K562 (cell line): ENCODE measurements at regions not wholly inside any gene's neighbourhood (a gene's known extent, or its start where the extent isn't known, plus 50 kb on each side); places are given as distances from the start of the nearest gene placed in this dataset.

Experiments
- ATAC-seq: fragments of 200-7000 bp; cut with Tn5 transposase; 3 replicates; pipeline ENCODE4 v1.9.1; 2020; ENCODE audit warnings: moderate library complexity
- BruUV-seq: library from RNA; stranded (reverse); fragments of 400-500 nt; replicated peaks from 2 replicates; lab custom pipeline; 2021; lab: Mats Ljungman, UMichigan
- CTCF ChIA-PET: fragments of 300-600 bp; formaldehyde crosslinking; extraction: SDS; loops from one replicate; lab custom pipeline; 2021; ENCODE audit warnings: low intra/inter-chr PET ratio; lab: Yijun Ruan, JAX
- POLR2A ChIA-PET: fragments of 300-600, 350-650 bp; sonication (Branson Sonifier 250); formaldehyde crosslinking; extraction: SDS; loops from one replicate; lab custom pipeline; 2021; ENCODE audit warnings: antibody characterized with exemption, inconsistent platforms; lab: Yijun Ruan, JAX
- DNase-seq, 4 experiments: peaks; one replicate each; pipeline versions ENCODE4 v3.0.0 to v3.0.0-alpha.2; 2011 to 2018; ENCODE audit warnings: low spot score in 3 of 4, mixed read lengths in 3 of 4; ENCODE audit errors: extremely low read depth in 1 of 4
- FAIRE-seq: peaks from 2 replicates; lab custom pipeline; 2011; peaks lifted over from hg19 to GRCh38; lab: Jason Lieb, UNC
- H2AFZ ChIP-seq: 2 replicates; pipeline ENCODE4 v1.6.0; 2011; ENCODE audit warnings: low read depth, low read length, control low read depth, inconsistent platforms
- H3K27ac ChIP-seq: fragments of 200-600 bp; 3 replicates; pipeline ENCODE4 v1.8.0; 2011; ENCODE audit warnings: low read depth, mild to moderate bottlenecking, control low read depth, inconsistent platforms, low read length, moderate library complexity, mixed read lengths; ENCODE audit errors: extremely low read depth
- H3K27me3 ChIP-seq, 2 experiments: fragments of 300-600 bp in 1 of 2; 2 replicates in 1 of 2; 3 replicates in 1 of 2; pipeline versions ENCODE4 v1.6.0 to v1.8.0; 2011; ENCODE audit warnings: inconsistent platforms in 2 of 2, low read length in 2 of 2, mild to moderate bottlenecking in 1 of 2, mixed read lengths in 1 of 2, moderate library complexity in 1 of 2; ENCODE audit not compliant: control insufficient read depth in 2 of 2, insufficient read depth in 2 of 2
- H3K36me3 ChIP-seq: fragments of 300-600 bp; 3 replicates; pipeline ENCODE4 v1.8.0; 2011; ENCODE audit warnings: mild to moderate bottlenecking, low read length, inconsistent platforms; ENCODE audit not compliant: control insufficient read depth, insufficient read depth
- H3K4me1 ChIP-seq, 2 experiments: fragments of 200-600 bp in 1 of 2; replicated peaks in 1 of 2; 2 replicates in 1 of 2; 3 replicates in 1 of 2; pipeline versions ENCODE4 v1.5.1 to v1.8.0; 2011; ENCODE audit warnings: inconsistent platforms in 2 of 2, low read length in 2 of 2, mild to moderate bottlenecking in 1 of 2, mixed read lengths in 1 of 2, moderate library complexity in 1 of 2; ENCODE audit not compliant: control insufficient read depth in 2 of 2, insufficient read depth in 2 of 2
- H3K4me2 ChIP-seq: 2 replicates; pipeline ENCODE4 v1.6.1; 2011; ENCODE audit warnings: low read length, control low read depth, inconsistent platforms, mixed read lengths; ENCODE audit not compliant: insufficient read depth
- H3K4me3 ChIP-seq: fragments of 200-600 bp; sonication (generic), shearing (Covaris generic); 2 replicates; pipeline ENCODE4 v1.5.1; 2016; ENCODE audit warnings: control low read depth, inconsistent platforms
- H3K79me2 ChIP-seq: fragments of 200-600 bp; 3 replicates; pipeline ENCODE4 v1.8.0; 2011; ENCODE audit warnings: low read length, inconsistent platforms; ENCODE audit not compliant: control insufficient read depth, insufficient read depth
- H3K9ac ChIP-seq, 2 experiments: 2 replicates each; pipeline versions ENCODE4 v1.6.0 to v1.6.1; 2011; ENCODE audit warnings: low read depth in 2 of 2, low read length in 2 of 2, control low read depth in 1 of 2, inconsistent platforms in 1 of 2, mild to moderate bottlenecking in 1 of 2, mixed read lengths in 1 of 2; ENCODE audit not compliant: insufficient read depth in 1 of 2
- H3K9me1 ChIP-seq: one replicate; pipeline ENCODE4 v1.6.0; 2011; ENCODE audit warnings: inconsistent platforms, mild to moderate bottlenecking, low read length, moderate library complexity; ENCODE audit not compliant: control insufficient read depth, insufficient read depth
- H3K9me3 ChIP-seq: replicated peaks from 2 replicates; pipeline ENCODE4 v1.5.1; 2011; ENCODE audit warnings: low read depth, low read length, inconsistent platforms; ENCODE audit not compliant: control insufficient read depth, insufficient read depth
- H4K20me1 ChIP-seq: replicated peaks from 2 replicates; pipeline ENCODE4 v1.6.1; 2011; ENCODE audit warnings: low read length, inconsistent platforms, mixed read lengths; ENCODE audit not compliant: control insufficient read depth, insufficient read depth
- DMBX1 ChIP-seq: fragments of 250-450 bp; sonication (Bioruptor Pico); IDR thresholded peaks from 2 replicates; pipeline ENCODE4 v1.8.0; 2022; ENCODE audit warnings: inconsistent platforms, mild to moderate bottlenecking, moderate library complexity, borderline replicate concordance
- ETS2 ChIP-seq: IDR thresholded peaks from 2 replicates; pipeline ENCODE4 v1.6.1; 2016; ENCODE audit warnings: borderline replicate concordance, missing genetic modification characterization, mild to moderate bottlenecking, moderate library complexity, missing compliant biosample characterization; ENCODE audit not compliant: poor library complexity, severe bottlenecking
- GABPA ChIP-seq: fragments of 200-800 bp; sonication (Bioruptor generic); conservative IDR thresholded peaks from 2 replicates; pipeline ENCODE4 v1.6.1; 2016; ENCODE audit warnings: low read depth, missing genetic modification characterization, missing compliant biosample characterization
- HMGN3 ChIP-seq: IDR thresholded peaks from 2 replicates; pipeline ENCODE4 v1.6.1; 2011; ENCODE audit warnings: borderline replicate concordance, low read depth, mild to moderate bottlenecking, mixed read lengths, low read length; ENCODE audit not compliant: insufficient read length; ENCODE audit errors: extremely low read depth
- PATZ1 ChIP-seq: fragments of 250-450 bp; sonication (Bioruptor Pico); IDR thresholded peaks from 2 replicates; pipeline ENCODE4 v1.5.0; 2020; ENCODE audit warnings: mild to moderate bottlenecking, borderline replicate concordance
- PHB2 ChIP-seq: fragments of 450-650 bp; IDR thresholded peaks from 2 replicates; pipeline ENCODE4 v1.6.1; 2017; ENCODE audit warnings: low read depth
- PHF21A ChIP-seq: fragments of 450-650 bp; IDR thresholded peaks from 2 replicates; pipeline ENCODE4 v1.6.1; 2017; ENCODE audit warnings: low read depth, borderline replicate concordance
- SAFB ChIP-seq: fragments of 200-400 bp; formaldehyde crosslinking; IDR thresholded peaks from 2 replicates; pipeline ENCODE4 v1.6.1; 2017; ENCODE audit warnings: low read depth, low read length, borderline replicate concordance
- SP1 ChIP-seq: sonication (generic); formaldehyde crosslinking; IDR thresholded peaks from 2 replicates; pipeline ENCODE4 v1.8.1; 2022; ENCODE audit warnings: mild to moderate bottlenecking, missing genetic modification reagents
- SUPT5H ChIP-seq: fragments of 450-650 bp; IDR thresholded peaks from 2 replicates; pipeline ENCODE4 v1.6.1; 2016
- TFAM ChIP-seq: fragments of 250-450 bp; sonication (Bioruptor Pico); conservative IDR thresholded peaks from 2 replicates; pipeline ENCODE4 v1.5.0; 2021; ENCODE audit warnings: mild to moderate bottlenecking, moderate library complexity
- ZNF121 ChIP-seq: sonication (generic); formaldehyde crosslinking; conservative IDR thresholded peaks from 2 replicates; pipeline ENCODE4 v1.8.0; 2022; ENCODE audit warnings: missing genetic modification reagents
- ZNF347 ChIP-seq: fragments of 450-650 bp; formaldehyde crosslinking; IDR thresholded peaks from 2 replicates; pipeline ENCODE4 v1.4.0; 2020; ENCODE audit warnings: low read depth, mild to moderate bottlenecking, moderate library complexity
- ZNF668 ChIP-seq: fragments of 250-450 bp; sonication (Bioruptor Pico); IDR thresholded peaks from 2 replicates; pipeline ENCODE4 v1.8.0; 2022; ENCODE audit warnings: mild to moderate bottlenecking, inconsistent platforms
- ZNF79 ChIP-seq: fragments of 250-450 bp; sonication (Bioruptor Pico); IDR thresholded peaks from 2 replicates; pipeline ENCODE4 v1.4.0; 2020; ENCODE audit warnings: low read depth, mild to moderate bottlenecking, moderate library complexity
- WGBS: fragments of 100-300 bp; shearing (Covaris generic); methylation state at CpG from one replicate; pipeline ENCODE4 v1.1.6; 2016; ENCODE audit warnings: low coverage, mixed read lengths; ENCODE audit not compliant: insufficient coverage; ENCODE audit errors: missing lambda C conversion rate; 5-methylcytosine and 5-hydroxymethylcytosine counted together
- in situ Hi-C: fragments of 300-500 bp; cut with MboI; formaldehyde crosslinking; loops from 4 replicates; pipeline ENCODE4 v1.15.0; 2018; ENCODE audit warnings: inconsistent platforms, mixed read lengths
- intact Hi-C: fragments of 100-400 bp; cut with micrococcal nuclease; formaldehyde crosslinking; loops from 2 replicates; pipeline ENCODE4 v1.14.2; 2022

GRCh38 chr3:146308682-146309081, 57.8 kb upstream of the PLSCR4 start:
- FAIRE-seq (no peak), DNase-seq (no peak), ATAC-seq (no peak)
- no peak overlapping the region for H3K9ac ChIP-seq
- H3K9me1 ChIP-seq: no peaks in the 10 kb centered on the region
- no peaks in the 10 kb centered on the region for H3K27me3 ChIP-seq
- H3K9me3 ChIP-seq: no peaks in the 10 kb centered on the region
- POLR2A ChIA-PET: no interaction called here
- H3K4me2 ChIP-seq: no peak overlapping the region
- intact Hi-C loops (no loop called here), in situ Hi-C loops (no loop called here)
- no peaks in the 10 kb centered on the region for H3K79me2 ChIP-seq
- no peak overlapping the region for H2AFZ ChIP-seq
- no TSS peak for BruUV-seq
- no peaks in the 10 kb centered on the region for H4K20me1 ChIP-seq
- H3K27ac ChIP-seq: no peak overlapping the region
- no peaks in the 10 kb centered on the region for H3K4me1 ChIP-seq
- WGBS: 0% methylated on average over 3 of the region's 3 CpGs
- no peak overlapping the region for H3K4me3 ChIP-seq
- TF ChIP-seq ZNF79 (no peak), GABPA (tag) (peak; percentile 58)
- TF ChIP-seq, all 486 proteins: peak for 1
- CTCF ChIA-PET: no interaction called here
- H3K36me3 ChIP-seq: no peaks in the 10 kb centered on the region

DNA sequence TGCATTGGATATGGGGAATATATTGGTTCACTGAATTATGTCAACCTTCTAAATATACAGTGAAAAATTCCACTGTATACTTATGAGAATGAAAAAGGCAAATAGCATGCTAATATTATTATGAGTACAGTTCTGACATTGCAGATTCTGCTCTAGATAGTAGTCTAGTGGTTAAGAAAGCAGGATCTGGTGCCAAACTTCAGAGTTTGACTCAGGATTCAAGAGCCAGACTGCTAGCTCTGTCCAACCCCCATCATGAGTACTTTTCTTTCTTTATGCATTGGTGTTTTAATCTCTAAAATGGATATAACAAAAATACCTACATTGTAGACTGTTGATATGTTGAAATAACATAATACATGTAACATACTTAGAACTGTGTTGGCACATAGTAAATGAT, 57.3 kb upstream of the PLSCR4 start:
- DNase-seq (no peak), FAIRE-seq (no peak), ATAC-seq (no peak)
- Histone ChIP-seq H3K9ac (no peak overlapping the region), H3K4me1 (no peaks in the 10 kb centered on the region), H4K20me1 (no peaks in the 10 kb centered on the region), H3K27ac (no peak overlapping the region), H3K9me1 (no peaks in the 10 kb centered on the region), H3K4me3 (no peak overlapping the region), H3K36me3 (no peaks in the 10 kb centered on the region), H3K9me3 (no peaks in the 10 kb centered on the region), H3K4me2 (no peak overlapping the region), H3K27me3 (no peaks in the 10 kb centered on the region), H2AFZ (no peak overlapping the region), H3K79me2 (no peaks in the 10 kb centered on the region)
- intact Hi-C loops: no loop called here
- ChIA-PET POLR2A (no interaction called here), CTCF (no interaction called here)
- in situ Hi-C loops: no loop called here
- BruUV-seq: no TSS peak
- TF ChIP-seq ZNF79: no peak
- no peak for TF ChIP-seq HMGN3
- TF ChIP-seq PHF21A: no peak
- TF ChIP-seq ZNF668 (CRISPR knock-in tag): no peak
- TF ChIP-seq TFAM (CRISPR knock-in tag): no peak
- no peak for TF ChIP-seq PHB2
- TF ChIP-seq DMBX1: no peak
- no peak for TF ChIP-seq SP1
- no peak for TF ChIP-seq PATZ1 (CRISPR knock-in tag)
- no peak for TF ChIP-seq ETS2 (tag)
- TF ChIP-seq SUPT5H: no peak
- no peak for TF ChIP-seq ZNF347 (CRISPR knock-in tag)
- TF ChIP-seq ZNF121 (CRISPR knock-in tag): no peak
- TF ChIP-seq SAFB: no peak
